ENCODE measurements at regions not wholly inside any gene's neighbourhood (a gene's known extent, or its start where the extent isn't known, plus 50 kb on each side); places are given as distances from the start of the nearest gene placed in this dataset.

DNA sequence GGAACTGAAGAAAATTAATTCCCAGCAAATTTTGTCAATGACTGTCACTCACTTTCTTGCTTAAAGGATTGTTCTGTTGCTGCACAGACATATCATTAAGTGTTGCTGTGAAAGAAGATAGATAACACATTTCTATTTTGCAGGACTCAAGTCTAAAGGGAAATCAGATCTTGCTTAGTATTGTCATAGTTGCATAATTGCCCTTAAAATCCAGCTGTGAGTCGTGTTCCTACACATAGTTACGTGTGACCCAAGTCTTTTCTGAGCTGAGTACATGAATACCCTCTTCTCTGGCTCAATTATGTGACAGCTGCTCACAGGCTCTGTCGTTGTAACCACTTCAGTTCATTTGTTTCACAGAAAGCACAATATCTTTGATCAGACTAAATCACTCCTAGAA is 390.8 kb downstream of the DTWD2 start:
- TF ChIP-seq ZNF274 (IDR thresholded peaks at IDR 0.05; ENCODE audit: low read depth, low read length) (no peak), YY1 (IDR thresholded peaks at IDR 0.05; ENCODE audit: insufficient read depth, insufficient read length) (no peak), SUZ12 (IDR thresholded peaks at IDR 0.05; ENCODE audit: extremely low read depth, insufficient read depth, insufficient read length) (no peak)

All from NT2/D1 (cell line).